ENCODE measurements at regions not wholly inside any gene's neighbourhood (a gene's known extent, or its start where the extent isn't known, plus 50 kb on each side); places are given as distances from the start of the nearest gene placed in this dataset.
A peak's percentile ranks its signal among the peaks of the same experiment; 100 is the strongest.
"Not testable (repeated sequence)": the region's sequence is repeated elsewhere in the genome, so short reads cannot be mapped to it uniquely, and the experiment has no call there.

DNA sequence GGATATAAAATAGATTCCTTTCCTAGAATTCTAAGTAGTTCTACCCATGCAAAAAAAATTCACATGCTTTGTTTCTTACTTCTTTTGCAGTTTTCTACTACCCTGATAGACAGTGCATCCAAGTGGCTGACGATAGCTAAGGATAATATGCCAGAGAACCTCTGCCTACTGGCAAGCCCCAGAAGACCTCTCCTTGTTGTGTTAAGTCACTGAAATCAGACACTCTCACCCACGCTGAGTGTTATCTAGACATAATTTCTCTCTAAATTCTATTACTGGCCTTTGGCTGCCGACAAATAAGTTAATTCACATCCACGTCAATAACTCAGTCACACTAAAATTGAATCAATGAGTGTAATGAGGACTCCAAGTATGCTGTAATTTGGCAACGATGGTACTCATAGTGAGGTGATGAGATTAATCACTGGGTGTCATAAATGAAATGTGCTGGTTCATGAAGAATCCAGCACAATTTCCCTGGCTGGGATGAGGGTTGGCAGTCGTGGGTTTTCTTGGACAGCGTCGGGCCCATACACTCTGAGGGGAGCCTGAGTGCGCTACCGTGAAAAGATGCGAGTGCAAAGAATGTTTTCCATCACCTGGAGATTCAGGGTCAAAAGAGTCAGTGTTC lies 354.8 kb upstream of the TMEM132C start:
- no peak for DNase-seq

DNA sequence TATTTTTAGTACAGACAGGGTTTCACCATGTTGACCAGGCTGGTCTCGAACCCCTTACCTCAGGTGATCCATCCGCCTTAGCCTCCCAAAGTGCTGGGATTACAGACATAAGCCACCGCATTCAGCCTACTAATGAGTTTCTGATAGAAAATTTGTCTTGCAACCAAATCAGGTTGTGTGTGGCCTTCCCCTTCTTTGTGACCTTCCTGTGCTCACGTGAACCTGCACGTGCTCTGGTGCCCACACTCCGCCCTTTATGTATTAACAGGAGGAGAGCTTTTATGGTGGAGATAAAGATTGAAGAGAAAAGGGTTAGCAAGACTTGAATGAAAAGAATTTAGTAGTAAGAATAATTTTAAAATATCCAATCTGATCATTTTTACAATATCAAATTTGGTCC lies 343.5 kb upstream of the TMEM132C start:
- no peak for DNase-seq

DNA sequence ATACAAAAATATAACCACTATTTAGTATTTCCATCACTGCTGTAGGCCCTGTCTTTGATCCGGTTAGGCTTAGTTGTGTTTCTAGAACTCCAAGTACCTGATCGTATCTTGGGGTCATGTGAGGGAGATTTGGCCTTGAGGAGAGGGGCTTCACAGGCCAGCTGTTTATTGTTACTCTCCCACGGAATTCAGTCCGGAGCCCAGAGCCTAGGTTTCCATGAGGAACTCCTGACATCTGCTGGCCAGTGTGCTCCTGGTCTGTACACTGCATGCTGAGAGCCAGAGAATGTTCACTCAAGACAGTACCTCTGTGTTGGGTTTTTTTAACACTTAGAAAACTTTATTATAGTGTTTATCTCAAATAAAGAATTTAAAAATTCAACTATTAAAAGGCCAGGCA lies 341.0 kb upstream of the TMEM132C start:
- DNase-seq, result no peak

DNA sequence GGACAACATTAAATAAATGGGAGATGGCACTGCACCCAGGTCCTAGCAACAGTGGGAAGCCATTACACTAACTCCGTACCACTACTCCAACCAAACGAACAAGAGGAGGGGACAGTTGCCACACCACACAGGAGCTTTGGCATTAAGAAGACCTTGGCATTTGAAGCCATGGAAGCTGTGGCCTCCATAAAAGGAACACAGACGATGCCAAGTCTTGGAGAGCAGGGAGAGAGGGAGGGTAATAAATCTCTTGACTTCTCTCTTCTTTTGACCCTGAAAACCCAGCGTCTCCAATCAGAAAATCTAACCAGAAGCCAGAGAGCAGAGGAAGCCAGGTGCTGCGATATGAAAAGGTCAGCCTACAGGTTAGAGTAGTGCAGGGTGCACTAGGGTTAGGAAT lies 338.8 kb upstream of the TMEM132C start:
- DNase-seq, result no peak

DNA sequence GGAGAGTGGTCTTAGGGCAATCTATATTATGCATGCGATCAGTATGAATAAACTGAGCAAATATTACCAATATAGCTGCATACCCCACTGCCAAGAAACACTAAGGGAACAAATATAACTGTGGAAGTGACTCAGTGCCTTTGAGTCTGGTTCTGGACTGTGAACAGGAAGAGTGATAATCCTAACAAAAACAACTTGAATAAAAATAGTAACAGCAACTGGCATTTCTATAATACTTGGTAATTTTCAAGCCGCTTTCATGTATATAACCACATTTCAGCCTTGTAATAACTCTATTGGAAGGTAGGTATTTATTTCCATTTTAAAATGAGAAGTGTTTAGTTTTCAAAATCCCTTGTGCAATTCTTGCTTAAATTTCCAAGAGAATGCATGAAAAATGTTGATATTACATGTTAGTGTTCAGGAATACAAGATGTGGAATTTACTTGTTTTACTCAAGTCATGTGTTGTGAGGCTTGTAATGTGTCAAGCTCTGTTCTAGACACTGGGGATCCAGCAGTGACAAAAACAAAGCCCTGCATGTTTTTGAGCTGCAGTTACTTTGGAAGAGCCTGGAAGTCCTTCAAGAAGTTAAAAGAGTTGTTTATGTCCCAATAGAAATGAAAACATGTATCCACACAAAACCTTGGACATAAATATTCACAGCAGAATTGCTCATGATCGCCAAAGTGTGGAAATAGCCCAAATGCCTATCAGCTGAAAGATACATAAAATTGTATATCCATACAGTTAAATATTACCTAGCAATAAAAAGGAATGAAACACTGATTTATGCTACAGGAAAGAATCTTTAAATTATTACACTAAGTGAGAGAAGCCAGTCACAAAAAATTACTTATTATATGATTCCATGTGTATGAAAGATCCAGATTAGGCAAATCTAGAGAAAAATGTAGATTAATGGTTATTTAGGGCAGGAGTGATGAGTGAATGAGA lies 338.1 kb upstream of the TMEM132C start:
- no peak for DNase-seq

DNA sequence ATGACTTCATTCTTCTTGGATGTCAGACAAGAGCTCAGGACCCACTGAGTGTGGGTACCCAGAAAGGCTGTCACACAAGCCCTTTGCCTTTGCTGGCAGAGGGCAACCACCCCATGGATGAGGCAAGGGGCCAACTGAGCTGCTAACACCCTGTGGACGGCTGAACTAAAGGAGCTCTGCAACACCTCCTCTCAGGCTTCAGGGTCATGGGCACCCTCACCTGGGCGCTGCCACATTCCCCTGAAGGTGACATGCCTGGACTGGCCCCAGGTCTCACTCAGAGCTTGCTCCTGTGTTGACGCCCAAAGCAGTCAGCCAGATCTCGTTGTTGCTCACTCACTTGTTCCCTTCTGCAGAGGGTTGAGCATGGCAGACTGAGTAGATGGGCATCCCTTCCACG lies 336.8 kb upstream of the TMEM132C start:
- DNase-seq, result no peak

DNA sequence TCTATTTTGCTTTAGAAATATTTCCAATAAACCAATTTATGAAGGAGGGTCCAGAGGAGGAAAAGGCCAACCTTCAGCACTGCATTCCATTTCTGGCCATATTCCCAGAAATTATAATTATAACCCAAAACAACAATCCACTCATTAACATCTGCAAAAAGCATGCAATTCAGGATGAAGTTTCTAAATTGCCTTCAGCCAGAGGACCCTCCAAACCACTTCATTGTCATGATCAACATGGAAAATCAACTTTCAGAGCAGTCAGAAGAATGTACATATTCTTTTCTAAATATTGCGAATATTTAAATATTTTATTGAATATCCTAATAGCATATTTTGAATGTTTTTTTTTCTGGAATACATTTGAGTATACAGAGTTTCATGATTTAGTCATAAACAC lies 332.6 kb upstream of the TMEM132C start:
- DNase-seq, result no peak

DNA sequence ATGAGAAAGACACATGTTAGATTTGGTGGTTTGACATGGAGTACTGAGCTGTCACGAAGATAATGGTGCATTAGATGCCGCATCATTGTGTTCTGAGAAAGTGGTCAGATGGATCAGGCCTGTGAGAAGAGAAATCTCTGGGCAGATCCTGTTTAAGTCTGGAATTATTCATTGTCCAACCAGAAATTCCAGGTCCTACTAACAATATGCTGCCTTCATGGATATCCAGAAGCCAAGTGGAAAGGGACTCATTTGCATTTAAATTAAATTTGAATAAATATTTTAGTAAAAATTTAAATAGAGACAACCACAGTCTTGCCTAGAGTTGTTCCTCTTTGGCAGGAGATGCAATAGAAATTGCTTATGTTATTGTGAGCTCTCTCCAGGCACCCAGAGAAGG lies 330.5 kb upstream of the TMEM132C start:
- no peak for DNase-seq

DNA sequence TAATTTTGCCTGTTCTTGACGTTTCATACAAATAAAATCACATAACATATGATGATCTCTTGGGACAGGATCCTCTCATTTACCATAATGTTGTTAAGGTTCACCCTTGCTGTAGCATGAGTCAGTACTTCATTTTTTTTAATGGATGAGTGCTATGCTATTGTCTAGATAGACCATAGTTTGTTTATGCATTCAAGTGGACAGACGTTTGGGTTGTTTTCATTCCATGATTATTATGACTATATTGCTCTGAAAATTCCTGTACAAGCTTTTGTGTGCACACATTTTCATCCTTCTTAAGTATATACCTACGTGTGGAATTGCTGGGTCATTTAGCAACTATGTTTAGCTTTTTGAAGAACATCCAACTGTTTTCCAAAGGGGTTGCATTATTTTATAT lies 325.6 kb upstream of the TMEM132C start:
- no peak for DNase-seq

DNA sequence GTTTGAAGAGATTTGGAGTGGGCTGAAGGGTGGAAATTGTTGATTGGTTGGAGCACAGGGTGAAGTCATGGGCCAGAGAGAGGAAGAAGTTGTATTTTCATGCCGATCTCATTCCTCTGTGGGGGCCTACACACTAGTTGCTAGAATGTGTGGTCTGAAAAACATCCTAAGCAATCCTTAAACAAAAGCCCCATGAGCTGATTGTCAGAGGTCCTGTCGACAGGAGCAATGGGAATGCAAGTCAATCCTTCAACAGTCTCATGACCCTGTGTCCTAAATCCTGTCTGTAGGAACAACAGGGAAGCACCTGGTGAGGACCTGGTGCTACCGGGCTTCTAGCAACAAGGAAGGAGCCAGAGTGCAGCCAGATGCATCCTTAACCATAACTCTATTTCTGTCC lies 324.0 kb upstream of the TMEM132C start:
- DNase-seq, result no peak

DNA sequence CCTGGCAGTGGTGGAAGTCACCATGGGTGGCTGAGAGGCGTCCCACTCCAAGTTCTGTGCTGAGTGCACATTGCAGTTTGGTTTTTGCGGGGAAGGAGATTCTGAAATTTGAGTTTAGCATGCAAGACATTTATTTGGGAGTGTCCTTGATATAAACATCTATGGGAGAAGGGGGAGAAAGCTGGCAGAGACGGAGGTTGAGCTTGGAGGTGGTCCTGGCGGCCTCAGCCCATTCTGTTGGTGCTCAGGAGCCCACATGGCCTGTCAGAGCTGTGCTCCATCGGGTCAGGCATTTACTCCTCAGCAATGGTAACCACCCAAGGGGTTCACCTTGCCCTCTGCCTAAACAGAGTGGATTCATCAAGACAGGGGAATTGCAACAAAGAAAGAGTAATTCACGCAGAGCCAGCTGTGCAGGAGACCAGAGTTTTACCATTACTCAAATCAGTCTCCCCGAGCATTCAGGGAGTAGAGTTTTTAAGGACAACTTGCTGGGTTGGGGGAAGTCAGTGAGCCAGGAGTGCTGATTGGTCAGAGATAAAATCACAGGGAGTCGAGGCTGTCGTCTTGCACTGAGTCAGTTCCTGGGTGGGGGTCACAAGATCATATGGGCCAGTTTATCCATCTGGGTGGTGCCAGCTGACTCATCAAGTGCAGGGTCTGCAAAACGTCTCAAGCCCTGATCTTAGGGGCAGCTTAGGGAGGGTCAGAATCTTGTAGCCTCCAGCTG lies 323.3 kb upstream of the TMEM132C start:
- DNase-seq, result no peak

DNA sequence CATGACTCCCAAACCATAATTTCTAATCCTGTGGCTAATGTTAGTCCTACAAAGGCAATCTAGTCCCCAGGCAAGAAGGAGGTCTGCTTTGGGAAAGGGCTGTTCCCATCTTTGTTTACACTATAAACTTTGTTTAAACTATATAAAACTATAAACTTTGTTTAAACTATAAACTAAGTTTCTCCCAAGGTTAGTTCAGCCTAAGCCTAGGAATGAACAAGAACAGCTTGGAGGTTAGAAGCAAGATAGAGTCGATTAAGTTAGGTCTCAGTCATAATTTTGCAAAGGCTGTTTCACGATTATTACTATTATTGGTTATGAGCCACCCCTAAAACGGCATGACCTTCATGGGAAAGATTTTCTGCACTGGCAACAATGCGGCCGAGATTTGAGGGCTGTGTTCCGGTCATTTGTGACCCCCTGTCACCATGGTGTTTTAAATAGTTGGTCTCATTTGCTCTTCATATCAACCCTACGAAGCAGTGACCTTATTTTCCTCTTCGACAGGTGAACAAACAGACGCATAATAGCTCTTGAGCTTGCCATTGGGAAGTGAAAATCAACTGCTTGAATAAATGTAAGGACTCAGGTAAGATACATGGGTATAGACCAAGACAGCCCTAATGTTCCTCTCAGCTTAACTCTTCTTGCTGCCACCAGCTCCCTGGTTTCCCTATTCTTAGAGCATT lies 322.6 kb upstream of the TMEM132C start:
- DNase-seq, result peak; percentile 69

DNA sequence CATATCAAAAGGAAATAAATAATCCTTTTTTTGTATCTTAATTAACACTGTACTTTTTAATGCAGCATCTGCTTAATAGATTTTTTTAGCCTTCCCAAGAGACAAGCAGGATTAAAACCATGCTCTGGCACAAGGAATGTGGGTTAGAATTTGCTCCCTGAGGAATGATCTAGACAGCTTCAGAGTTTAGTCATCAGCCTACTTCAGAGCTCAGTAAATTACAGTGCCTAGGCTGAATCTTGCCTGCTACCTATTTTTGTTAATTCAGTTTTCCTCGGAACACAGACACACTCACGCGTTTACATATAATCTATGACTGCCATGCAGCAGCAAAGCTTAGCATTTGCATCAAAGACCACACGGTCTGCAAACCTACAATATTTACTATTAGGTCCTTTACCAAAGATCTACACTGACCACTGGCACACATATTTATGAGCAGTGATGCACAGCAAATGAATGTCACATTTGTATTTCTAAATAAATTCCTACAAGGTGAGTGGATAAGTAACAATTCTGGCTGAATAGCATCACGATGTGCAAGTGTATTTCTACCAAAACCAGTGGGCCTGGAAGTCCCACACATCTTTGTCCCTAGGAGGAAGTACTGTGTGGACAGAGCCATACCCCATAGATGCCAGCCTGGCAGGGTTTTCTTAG lies 309.8 kb upstream of the TMEM132C start:
- DNase-seq, result no peak

DNA sequence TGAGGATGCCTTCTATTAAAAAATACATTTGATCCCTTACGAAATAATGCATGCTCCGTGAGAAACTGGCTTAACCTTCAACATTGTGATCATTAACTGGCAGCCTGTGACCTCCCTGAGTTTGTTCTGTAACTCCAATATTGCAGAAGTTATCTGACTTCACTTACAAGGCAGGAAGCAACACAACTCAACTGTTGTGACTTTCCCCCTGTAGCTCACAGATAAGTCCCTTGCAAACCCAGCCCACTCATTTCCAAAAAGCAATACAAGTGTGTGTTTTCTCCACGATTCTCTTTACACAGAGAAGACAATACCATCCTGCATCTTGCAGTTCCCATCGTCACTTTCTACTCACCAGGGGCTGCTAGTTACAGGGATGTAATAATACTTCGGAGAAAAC lies 304.7 kb upstream of the TMEM132C start:
- no peak for DNase-seq

DNA sequence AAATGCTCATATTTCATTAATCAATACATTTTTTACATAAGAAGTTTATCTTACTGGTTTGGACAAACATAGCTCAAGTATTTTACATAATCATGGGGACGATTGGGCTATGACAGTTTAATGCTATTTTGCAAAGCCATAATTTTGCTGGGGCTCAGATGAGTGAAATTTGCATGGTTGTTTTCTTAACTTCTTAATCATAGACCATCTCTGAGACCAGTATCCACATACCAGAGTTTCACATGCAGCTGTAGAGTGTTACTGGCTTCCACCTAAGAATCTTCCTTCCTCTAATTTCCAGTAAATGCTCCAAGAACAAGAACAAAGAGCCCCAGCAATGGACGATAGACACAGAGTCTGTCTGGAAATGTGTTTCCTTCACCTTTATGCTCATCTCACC lies 303.0 kb upstream of the TMEM132C start:
- no peak for DNase-seq

DNA sequence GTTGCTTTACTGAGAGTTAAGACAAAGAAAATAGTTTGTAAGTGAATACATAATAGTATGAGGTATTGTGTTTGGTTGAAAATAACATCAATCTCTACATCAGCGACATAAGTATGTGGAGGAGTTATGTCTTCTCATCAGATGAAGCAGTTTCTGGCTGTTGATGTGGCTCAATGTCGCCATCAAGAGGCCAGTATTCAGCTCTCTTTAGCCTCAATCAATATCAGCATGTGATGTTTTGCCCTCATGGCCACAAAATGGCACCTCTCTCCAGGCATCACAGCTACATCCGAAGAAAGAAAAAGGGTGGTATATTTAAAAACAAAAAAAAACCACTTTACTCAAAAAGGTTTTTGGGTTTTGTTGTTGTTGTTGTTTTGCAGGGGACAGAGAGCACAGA lies 302.3 kb upstream of the TMEM132C start:
- DNase-seq, result no peak

DNA sequence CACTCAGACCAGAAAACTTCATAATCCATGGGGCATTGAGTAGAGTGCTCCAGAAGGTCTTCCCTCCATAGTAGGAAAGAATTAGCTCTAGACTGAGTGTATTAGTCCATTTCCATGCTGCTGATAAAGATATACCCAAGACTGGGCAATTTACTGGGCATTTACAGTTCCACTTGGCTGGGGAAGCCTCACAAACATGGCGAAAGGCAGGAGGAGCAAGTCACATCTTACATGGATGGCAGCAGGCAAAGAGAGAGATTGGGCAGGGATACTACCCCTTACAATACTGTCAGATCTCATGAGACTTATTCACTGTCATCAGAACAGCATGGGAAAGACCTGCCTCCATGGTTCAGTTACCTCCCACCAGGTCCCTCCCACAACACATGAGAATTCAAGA lies 300.6 kb upstream of the TMEM132C start:
- no peak for DNase-seq

DNA sequence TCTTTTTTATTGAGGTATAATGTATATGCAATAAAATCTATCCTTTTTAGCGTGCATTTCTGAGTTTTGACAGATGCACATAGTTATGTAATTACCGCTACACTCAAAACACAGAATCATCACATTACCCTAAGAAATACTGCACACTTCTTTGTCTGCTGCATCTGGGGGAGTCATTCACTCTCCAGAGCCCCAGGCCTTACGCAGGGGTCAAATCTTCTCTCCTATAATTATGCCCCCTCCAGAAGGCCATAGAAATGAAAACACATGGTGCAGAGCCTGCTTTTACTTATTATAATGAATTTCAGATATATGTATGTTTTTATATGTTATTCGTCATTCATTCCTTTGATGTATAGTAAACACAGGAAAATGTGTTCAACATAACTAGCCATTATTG lies 296.5 kb upstream of the TMEM132C start:
- no peak for DNase-seq

DNA sequence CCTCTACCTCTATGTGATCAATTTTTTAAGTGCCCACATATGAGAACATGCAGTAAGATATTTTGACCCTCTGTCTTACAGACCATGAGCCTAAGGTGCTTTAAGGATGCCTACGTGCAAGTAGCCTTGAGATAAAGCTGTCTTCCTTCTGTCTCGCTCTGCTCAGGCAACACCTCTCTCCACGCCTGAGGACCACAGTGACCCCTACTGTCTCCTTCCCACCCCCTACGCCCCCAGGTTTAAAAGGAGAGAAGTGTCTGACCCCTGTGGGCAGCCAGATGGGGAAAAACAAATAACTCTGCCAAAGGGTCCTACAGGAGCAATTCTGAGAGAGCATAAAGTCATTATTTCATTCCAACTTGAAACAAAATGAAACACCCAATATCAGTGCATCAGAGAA lies 286.4 kb upstream of the TMEM132C start:
- no peak for DNase-seq

DNA sequence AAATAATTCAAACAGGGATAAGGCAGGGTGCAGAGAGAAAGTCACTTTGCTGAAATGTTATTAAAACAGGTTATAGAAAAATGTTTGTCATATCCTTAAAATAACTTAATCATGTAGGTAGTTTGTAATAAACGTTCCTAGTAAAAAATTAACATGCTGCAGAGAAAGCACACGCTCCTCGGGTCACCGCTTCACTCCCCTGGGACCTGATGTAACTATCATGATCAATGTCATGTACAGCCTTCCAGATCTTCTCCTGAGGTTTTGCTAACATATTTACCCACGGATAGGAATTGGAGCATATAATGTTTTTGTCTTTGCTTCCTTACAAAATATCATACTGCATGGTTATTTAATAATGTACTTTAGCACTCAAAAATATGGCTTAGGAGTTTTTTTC lies 285.1 kb upstream of the TMEM132C start:
- DNase-seq, result no peak

DNA sequence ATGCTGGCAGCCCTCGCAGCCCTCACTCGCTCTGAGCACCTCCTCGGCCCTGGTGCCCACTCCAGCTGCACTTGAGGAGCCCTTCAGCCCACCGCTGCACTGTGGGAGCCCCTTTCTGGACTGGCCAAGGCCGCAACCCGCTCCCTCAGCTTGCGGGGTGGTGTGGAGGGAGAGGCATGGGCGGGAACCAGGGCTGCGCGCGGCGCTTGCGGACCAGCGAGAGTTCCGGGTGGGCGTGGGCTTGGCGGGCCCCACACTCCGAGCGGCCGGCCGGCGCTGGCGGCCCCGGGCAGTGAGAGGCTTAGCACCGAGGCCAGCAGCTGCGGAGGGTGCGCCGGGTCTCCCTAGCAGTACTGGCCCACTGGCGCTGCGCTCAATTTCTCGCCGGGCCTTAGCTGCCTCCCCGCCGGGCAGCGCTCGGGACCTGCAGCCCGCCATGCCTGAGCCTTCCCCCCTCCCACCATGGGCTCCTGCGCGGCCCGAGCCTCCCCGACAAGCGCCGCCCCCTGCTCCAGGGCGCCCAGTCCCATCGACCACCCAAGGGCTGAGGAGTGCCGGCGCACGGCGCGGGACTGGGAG lies 283.7 kb upstream of the TMEM132C start:
- DNase-seq, result not testable (repeated sequence)

DNA sequence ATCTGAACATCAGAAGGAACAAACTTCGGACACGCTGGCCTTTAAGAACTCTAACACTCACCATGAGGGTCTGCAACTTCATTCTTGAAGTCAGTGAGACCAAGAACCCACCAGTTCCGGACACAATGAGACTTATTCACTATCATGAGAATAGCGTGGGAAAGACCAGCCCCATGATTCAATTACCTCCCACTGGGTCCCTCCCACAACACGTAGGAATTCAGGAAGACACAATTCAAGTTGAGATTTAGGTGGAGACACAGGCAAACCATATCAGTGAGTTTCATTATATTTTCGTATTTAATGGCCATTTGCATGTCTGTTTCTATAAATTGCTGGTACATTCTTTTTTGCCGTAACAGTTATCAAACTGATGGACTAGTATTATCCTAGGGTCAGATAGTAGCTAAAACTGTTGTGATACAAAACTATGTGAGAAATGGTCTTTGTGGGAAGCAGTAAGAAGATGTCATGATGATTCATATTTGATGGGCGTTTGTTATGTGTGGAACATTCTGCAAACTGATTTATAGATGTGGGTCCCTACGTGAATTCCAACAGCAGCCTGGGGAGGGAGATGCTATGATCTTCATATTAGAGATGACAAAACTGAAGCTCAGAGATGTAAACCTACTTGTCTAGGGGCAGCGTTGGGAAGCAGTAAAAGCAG lies 282.4 kb upstream of the TMEM132C start:
- no peak for DNase-seq
